ENCODE measurements at regions not wholly inside any gene's neighbourhood (a gene's known extent, or its start where the extent isn't known, plus 50 kb on each side); places are given as distances from the start of the nearest gene placed in this dataset.

DNA sequence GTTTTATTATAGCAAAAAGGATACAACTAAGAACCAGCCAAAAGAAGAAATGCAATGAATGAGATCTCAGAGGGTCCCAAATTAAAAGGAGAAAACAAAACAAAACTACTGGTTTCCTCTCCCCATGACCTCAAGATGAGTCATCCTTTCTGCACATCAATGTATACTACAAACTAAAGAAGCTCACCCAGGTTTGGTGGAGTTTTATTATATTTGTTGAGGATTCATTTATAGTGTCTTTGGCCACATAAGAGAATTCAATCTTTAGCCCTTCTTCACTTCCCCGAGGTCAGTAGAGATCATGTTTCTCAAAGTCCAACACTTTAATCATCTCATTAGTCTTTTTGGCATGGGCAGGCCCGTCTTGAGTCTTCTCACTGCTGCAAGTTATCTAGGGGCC lies 210.6 kb downstream of the SLC6A15 start:
- DNase-seq (no peak), ATAC-seq (ENCODE audit: insufficient read depth, low read depth) (no peak)
- Histone ChIP-seq H3K36me3 (ENCODE audit: insufficient read depth, low read length) (no peaks in the 10 kb centered on the region), H3K27ac (ENCODE audit: low read length) (no peak overlapping the region), H3K4me2 (ENCODE audit: insufficient read depth, low read length) (no peak overlapping the region), H3K4me1 (ENCODE audit: insufficient read depth, low read length) (no peaks in the 10 kb centered on the region), H3K27me3 (ENCODE audit: insufficient read depth, low read length, poor library complexity) (no peaks in the 10 kb centered on the region), H3K4me3 (ENCODE audit: low read depth in 1 of 2, low read length in 2 of 2) (no peak overlapping the region), H3K9me3 (ENCODE audit: insufficient read depth, low read length, severe bottlenecking) (no peaks in the 10 kb centered on the region), H3K79me2 (ENCODE audit: insufficient read depth, low read length) (no peaks in the 10 kb centered on the region), H4K20me1 (ENCODE audit: insufficient read depth, low read length) (no peaks in the 10 kb centered on the region), H2AFZ (ENCODE audit: low read depth, low read length) (no peak overlapping the region), H3K9ac (ENCODE audit: low read depth, low read length) (no peak overlapping the region)
- no peak for TF ChIP-seq EZH2 (IDR thresholded peaks at IDR 0.05; ENCODE audit: borderline replicate concordance, low read depth, low read length, severe bottlenecking)

DNA sequence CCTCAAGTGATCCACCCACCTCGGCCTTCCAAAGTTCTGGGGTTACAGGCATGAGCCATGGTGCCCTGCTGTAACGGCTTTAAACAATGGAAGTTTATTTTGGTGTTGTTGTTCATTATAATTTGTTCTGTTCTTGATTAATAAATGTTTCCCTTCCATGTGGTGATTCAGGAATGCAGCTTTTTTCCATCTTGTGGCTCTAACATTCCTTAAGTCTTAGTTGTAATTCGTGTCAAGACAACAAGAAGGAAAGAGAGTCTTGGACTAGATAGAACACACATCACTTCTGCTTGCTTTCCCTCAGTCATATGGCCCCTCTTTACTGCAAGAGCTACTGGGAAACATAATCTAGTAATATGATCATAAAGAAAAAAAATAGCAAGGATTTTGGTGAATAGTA lies 211.6 kb downstream of the SLC6A15 start:
- no peaks in the 10 kb centered on the region for H3K27me3 ChIP-seq (ENCODE audit: insufficient read depth, low read length, poor library complexity)
- ATAC-seq (ENCODE audit: insufficient read depth, low read depth) (no peak), DNase-seq (no peak)
- H3K79me2 ChIP-seq (ENCODE audit: insufficient read depth, low read length), result no peaks in the 10 kb centered on the region
- no peak overlapping the region for H3K4me2 ChIP-seq (ENCODE audit: insufficient read depth, low read length)
- H2AFZ ChIP-seq (ENCODE audit: low read depth, low read length), result no peak overlapping the region
- H3K9me3 ChIP-seq (ENCODE audit: insufficient read depth, low read length, severe bottlenecking), result no peaks in the 10 kb centered on the region
- no peak overlapping the region for H3K27ac ChIP-seq (ENCODE audit: low read length)
- TF ChIP-seq EZH2 (IDR thresholded peaks at IDR 0.05; ENCODE audit: borderline replicate concordance, low read depth, low read length, severe bottlenecking), result no peak
- TF ChIP-seq, protein P1, sequence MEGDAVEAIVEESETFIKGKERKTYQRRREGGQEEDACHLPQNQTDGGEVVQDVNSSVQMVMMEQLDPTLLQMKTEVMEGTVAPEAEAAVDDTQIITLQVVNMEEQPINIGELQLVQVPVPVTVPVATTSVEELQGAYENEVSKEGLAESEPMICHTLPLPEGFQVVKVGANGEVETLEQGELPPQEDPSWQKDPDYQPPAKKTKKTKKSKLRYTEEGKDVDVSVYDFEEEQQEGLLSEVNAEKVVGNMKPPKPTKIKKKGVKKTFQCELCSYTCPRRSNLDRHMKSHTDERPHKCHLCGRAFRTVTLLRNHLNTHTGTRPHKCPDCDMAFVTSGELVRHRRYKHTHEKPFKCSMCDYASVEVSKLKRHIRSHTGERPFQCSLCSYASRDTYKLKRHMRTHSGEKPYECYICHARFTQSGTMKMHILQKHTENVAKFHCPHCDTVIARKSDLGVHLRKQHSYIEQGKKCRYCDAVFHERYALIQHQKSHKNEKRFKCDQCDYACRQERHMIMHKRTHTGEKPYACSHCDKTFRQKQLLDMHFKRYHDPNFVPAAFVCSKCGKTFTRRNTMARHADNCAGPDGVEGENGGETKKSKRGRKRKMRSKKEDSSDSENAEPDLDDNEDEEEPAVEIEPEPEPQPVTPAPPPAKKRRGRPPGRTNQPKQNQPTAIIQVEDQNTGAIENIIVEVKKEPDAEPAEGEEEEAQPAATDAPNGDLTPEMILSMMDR (IDR thresholded peaks at IDR 0.05; ENCODE audit: borderline replicate concordance, extremely low read depth, low read length, poor library complexity, severe bottlenecking), result no peak
- no peaks in the 10 kb centered on the region for H3K4me1 ChIP-seq (ENCODE audit: insufficient read depth, low read length)
- H3K36me3 ChIP-seq (ENCODE audit: insufficient read depth, low read length), result no peaks in the 10 kb centered on the region
- no peak overlapping the region for H3K4me3 ChIP-seq (ENCODE audit: low read depth in 1 of 2, low read length in 2 of 2)
- H4K20me1 ChIP-seq (ENCODE audit: insufficient read depth, low read length), result no peaks in the 10 kb centered on the region
- H3K9ac ChIP-seq (ENCODE audit: low read depth, low read length), result no peak overlapping the region

DNA sequence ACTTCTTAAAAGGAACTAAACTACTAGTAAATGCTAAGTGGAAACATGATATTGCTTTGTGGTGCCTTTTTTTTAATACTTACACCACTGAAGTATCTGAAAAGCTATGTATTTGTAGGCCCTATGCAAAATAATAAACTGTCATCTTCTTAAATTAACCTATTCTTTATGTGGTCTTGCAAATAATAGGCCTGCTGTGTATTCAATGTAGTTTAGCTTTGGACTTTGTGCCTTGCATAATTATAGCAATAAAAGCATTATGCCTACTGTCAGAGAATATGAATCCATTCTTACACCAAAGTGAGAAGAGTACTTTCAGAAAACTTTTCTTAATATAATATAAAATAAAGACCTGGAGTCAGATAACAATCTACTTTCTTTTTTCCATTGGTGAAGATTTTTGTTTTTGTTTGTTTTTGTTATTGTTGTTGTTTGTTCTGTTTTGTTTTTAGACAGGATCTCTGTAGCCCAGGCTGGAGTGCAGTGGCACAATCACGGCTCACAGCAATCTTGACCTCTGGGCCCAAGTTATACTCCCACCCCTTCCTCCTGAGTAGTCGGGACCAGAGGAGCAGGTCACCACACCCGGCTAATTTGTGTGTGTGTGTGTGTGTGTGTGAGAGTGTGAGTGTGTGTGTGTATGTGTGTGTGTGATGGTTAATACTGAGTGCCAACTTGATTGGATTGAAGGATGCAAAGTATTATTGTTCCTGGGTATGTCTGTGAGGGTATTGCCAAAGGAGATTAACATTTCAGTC lies 213.8 kb downstream of the SLC6A15 start:
- Histone ChIP-seq H2AFZ (ENCODE audit: low read depth, low read length) (no peak overlapping the region), H3K9me3 (ENCODE audit: insufficient read depth, low read length, severe bottlenecking) (no peaks in the 10 kb centered on the region)

DNA sequence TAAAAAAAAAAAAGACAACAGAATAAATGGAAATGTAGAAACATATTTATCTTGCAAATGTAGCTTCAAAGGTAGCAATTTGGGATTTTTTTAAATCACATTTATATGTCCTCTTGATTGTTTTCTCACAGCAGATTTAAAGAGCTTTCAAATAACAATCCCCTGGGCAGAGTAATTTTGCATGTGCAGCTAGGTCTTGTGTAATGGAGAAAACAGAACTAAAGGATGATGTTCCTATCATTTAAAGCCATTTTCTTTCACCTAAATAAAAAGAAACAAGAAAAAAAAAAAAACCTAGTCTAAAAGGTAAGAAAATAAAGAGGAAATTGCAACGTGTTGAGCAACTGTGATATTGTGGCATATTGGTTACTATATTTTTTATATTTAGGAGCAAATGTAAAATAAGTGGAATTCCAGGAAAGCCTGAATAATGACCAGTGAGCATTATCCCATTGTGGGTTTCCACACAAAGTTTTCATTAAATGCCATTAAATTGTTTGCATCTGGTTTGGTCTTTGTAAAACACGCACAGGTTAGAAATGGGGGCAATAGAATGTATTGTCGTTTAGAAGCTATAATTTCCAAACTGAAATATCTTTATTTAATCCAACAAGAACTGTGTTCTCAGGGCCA lies 215.6 kb downstream of the SLC6A15 start:
- no peak overlapping the region for H3K27ac ChIP-seq (ENCODE audit: low read length)
- H3K4me2 ChIP-seq (ENCODE audit: insufficient read depth, low read length), result no peak overlapping the region
- H3K9me3 ChIP-seq (ENCODE audit: insufficient read depth, low read length, severe bottlenecking), result no peaks in the 10 kb centered on the region
- no peak for TF ChIP-seq EZH2 (IDR thresholded peaks at IDR 0.05; ENCODE audit: borderline replicate concordance, low read depth, low read length, severe bottlenecking)
- TF ChIP-seq, protein P1 (IDR thresholded peaks at IDR 0.05; ENCODE audit: borderline replicate concordance, extremely low read depth, low read length, poor library complexity, severe bottlenecking), result no peak
- no peaks in the 10 kb centered on the region for H4K20me1 ChIP-seq (ENCODE audit: insufficient read depth, low read length)
- H3K4me3 ChIP-seq (ENCODE audit: low read depth in 1 of 2, low read length in 2 of 2), result no peak overlapping the region
- H3K36me3 ChIP-seq (ENCODE audit: insufficient read depth, low read length), result no peaks in the 10 kb centered on the region
- no peaks in the 10 kb centered on the region for H3K79me2 ChIP-seq (ENCODE audit: insufficient read depth, low read length)
- H2AFZ ChIP-seq (ENCODE audit: low read depth, low read length), result no peak overlapping the region
- ATAC-seq (ENCODE audit: insufficient read depth, low read depth) (no peak), DNase-seq (no peak)
- H3K4me1 ChIP-seq (ENCODE audit: insufficient read depth, low read length), result no peaks in the 10 kb centered on the region
- H3K9ac ChIP-seq (ENCODE audit: low read depth, low read length), result no peak overlapping the region
- H3K27me3 ChIP-seq (ENCODE audit: insufficient read depth, low read length, poor library complexity), result no peaks in the 10 kb centered on the region

More for the DNA sequence above, 213.8 kb downstream of the SLC6A15 start:
- no peaks in the 10 kb centered on the region for H4K20me1 ChIP-seq (ENCODE audit: insufficient read depth, low read length)
- H3K27me3 ChIP-seq (ENCODE audit: insufficient read depth, low read length, poor library complexity), result no peaks in the 10 kb centered on the region
- no peak overlapping the region for H3K9ac ChIP-seq (ENCODE audit: low read depth, low read length)
- TF ChIP-seq, protein P1 (IDR thresholded peaks at IDR 0.05; ENCODE audit: borderline replicate concordance, extremely low read depth, low read length, poor library complexity, severe bottlenecking), result no peak
- TF ChIP-seq EZH2 (IDR thresholded peaks at IDR 0.05; ENCODE audit: borderline replicate concordance, low read depth, low read length, severe bottlenecking), result no peak
- H3K79me2 ChIP-seq (ENCODE audit: insufficient read depth, low read length), result no peaks in the 10 kb centered on the region
- no peak overlapping the region for H3K4me2 ChIP-seq (ENCODE audit: insufficient read depth, low read length)
- H3K27ac ChIP-seq (ENCODE audit: low read length), result no peak overlapping the region
- no peaks in the 10 kb centered on the region for H3K36me3 ChIP-seq (ENCODE audit: insufficient read depth, low read length)
- DNase-seq (no peak), ATAC-seq (ENCODE audit: insufficient read depth, low read depth) (no peak)
- no peak overlapping the region for H3K4me3 ChIP-seq (ENCODE audit: low read depth in 1 of 2, low read length in 2 of 2)
- no peaks in the 10 kb centered on the region for H3K4me1 ChIP-seq (ENCODE audit: insufficient read depth, low read length)

Measured in DND-41 (cell line).